HepG2 (cell line): ENCODE measurements at regions not wholly inside any gene's neighbourhood (a gene's known extent, or its start where the extent isn't known, plus 50 kb on each side); places are given as distances from the start of the nearest gene placed in this dataset.
A peak's percentile ranks its signal among the peaks of the same experiment; 100 is the strongest.

Experiments used
- HNF1A ChIP-seq, 2 experiments: sonication (generic) in 1 of 2; formaldehyde crosslinking in 1 of 2; IDR thresholded peaks; 2 replicates each; pipeline versions ENCODE4 v1.4.0 to v1.6.1; 2016 to 2020; ENCODE audit warnings: borderline replicate concordance in 1 of 2, low read depth in 1 of 2, mild to moderate bottlenecking in 1 of 2, missing genetic modification reagents in 1 of 2
- IKZF4 ChIP-seq: sonication (generic); formaldehyde crosslinking; IDR thresholded peaks from 2 replicates; pipeline ENCODE4 v1.5.1; 2020; ENCODE audit warnings: borderline replicate concordance, mild to moderate bottlenecking, low read depth, missing genetic modification reagents; ENCODE audit errors: not compliant biosample characterization
- KAT8 ChIP-seq: IDR thresholded peaks from 2 replicates; pipeline ENCODE4 v1.6.1; 2016; ENCODE audit warnings: missing genetic modification reagents, missing compliant biosample characterization
- NBN ChIP-seq: fragments of 450-650 bp; conservative IDR thresholded peaks from 2 replicates; pipeline ENCODE4 v1.6.1; 2017
- NR2F1 ChIP-seq, 2 experiments: fragments of 450-650 bp in 1 of 2; formaldehyde crosslinking in 1 of 2; IDR thresholded peaks; 2 replicates each; pipeline versions ENCODE4 v1.5.0 to v1.6.1; 2016 to 2020; ENCODE audit warnings: mild to moderate bottlenecking in 1 of 2, missing compliant biosample characterization in 1 of 2, missing genetic modification reagents in 1 of 2, moderate library complexity in 1 of 2
- RERE ChIP-seq: IDR thresholded peaks from 2 replicates; pipeline ENCODE4 v1.6.1; 2016; ENCODE audit warnings: low read depth, missing genetic modification reagents, missing compliant biosample characterization
- SALL1 ChIP-seq: sonication (generic); formaldehyde crosslinking; IDR thresholded peaks from 2 replicates; pipeline ENCODE4 v1.8.0; 2022; ENCODE audit warnings: mild to moderate bottlenecking, missing genetic modification reagents
- SIX1 ChIP-seq: sonication (generic); formaldehyde crosslinking; IDR thresholded peaks from 2 replicates; pipeline ENCODE4 v1.4.0; 2020; ENCODE audit warnings: missing genetic modification reagents, borderline replicate concordance
- YEATS4 ChIP-seq: sonication (generic); formaldehyde crosslinking; IDR thresholded peaks from 2 replicates; pipeline ENCODE4 v1.4.0; 2020; ENCODE audit warnings: missing genetic modification reagents, borderline replicate concordance
- ZNF260 ChIP-seq: sonication (generic); formaldehyde crosslinking; IDR thresholded peaks from 2 replicates; pipeline ENCODE4 v1.4.0; 2020; ENCODE audit warnings: missing genetic modification reagents, low read depth, mild to moderate bottlenecking, borderline replicate concordance
- ZNF280B ChIP-seq: sonication (generic); formaldehyde crosslinking; IDR thresholded peaks from 2 replicates; pipeline ENCODE4 v1.5.0; 2020; ENCODE audit warnings: missing genetic modification reagents, mild to moderate bottlenecking, borderline replicate concordance
- ZNF609 ChIP-seq: sonication (generic); formaldehyde crosslinking; IDR thresholded peaks from 2 replicates; pipeline ENCODE4 v1.4.0; 2020; ENCODE audit warnings: mild to moderate bottlenecking, missing genetic modification reagents, borderline replicate concordance

- TF ChIP-seq RERE: peak; percentile 97
- TF ChIP-seq NR2F1 (CRISPR knock-in tag; IDR thresholded peaks at IDR 0.05): peak in 1 of 2 experiments; percentile 34; a peak in 1 of 4 replicates
- TF ChIP-seq ZNF609 (CRISPR knock-in tag): peak; percentile 96
- no peak for TF ChIP-seq IKZF4 (CRISPR knock-in tag)
- TF ChIP-seq NBN: no peak
- no peak for TF ChIP-seq ZNF260 (CRISPR knock-in tag)
- peak; percentile 60; the same call in 1 of the 2 replicates for TF ChIP-seq SIX1
- 0 out of 2 replicates have a peak, but pooled peaks have one; percentile 29 for TF ChIP-seq KAT8
- no peak for TF ChIP-seq YEATS4 (CRISPR knock-in tag)
- TF ChIP-seq ZNF280B (CRISPR knock-in tag): no peak
- no peak for TF ChIP-seq HNF1A (IDR thresholded peaks at IDR 0.05; ENCODE audit: low read depth)
- peak; percentile 87 for TF ChIP-seq HNF1A (CRISPR knock-in tag; IDR thresholded peaks at IDR 0.05; ENCODE audit: borderline replicate concordance)
- TF ChIP-seq SALL1 (CRISPR knock-in tag): peak; percentile 84
Observed at GRCh38 chr2:15776629-15776919, 163.8 kb upstream of the MYCN start (continued).
